ENCODE measurements at regions not wholly inside any gene's neighbourhood (a gene's known extent, or its start where the extent isn't known, plus 50 kb on each side); places are given as distances from the start of the nearest gene placed in this dataset.

DNA sequence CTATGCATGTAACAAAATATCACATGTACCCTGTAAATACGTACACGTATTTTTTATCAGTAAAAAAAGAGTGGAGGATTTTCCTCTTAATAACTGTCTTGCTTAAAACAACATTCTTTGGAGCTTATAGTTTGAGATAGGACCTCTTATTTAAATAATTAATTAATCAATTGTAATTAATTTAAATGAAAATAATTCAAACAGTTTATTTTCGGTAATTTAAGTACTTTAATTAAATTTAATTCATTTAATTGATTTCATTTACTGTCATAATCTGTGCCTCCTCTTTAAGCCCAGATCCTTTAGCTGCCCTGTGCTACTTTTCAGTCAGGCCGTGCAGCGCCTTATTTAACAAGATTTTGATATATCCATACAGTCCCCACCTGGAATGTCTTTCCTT lies 427.0 kb downstream of the HLX start:
- DNase-seq (ENCODE audit: low read depth), result no peak

DNA sequence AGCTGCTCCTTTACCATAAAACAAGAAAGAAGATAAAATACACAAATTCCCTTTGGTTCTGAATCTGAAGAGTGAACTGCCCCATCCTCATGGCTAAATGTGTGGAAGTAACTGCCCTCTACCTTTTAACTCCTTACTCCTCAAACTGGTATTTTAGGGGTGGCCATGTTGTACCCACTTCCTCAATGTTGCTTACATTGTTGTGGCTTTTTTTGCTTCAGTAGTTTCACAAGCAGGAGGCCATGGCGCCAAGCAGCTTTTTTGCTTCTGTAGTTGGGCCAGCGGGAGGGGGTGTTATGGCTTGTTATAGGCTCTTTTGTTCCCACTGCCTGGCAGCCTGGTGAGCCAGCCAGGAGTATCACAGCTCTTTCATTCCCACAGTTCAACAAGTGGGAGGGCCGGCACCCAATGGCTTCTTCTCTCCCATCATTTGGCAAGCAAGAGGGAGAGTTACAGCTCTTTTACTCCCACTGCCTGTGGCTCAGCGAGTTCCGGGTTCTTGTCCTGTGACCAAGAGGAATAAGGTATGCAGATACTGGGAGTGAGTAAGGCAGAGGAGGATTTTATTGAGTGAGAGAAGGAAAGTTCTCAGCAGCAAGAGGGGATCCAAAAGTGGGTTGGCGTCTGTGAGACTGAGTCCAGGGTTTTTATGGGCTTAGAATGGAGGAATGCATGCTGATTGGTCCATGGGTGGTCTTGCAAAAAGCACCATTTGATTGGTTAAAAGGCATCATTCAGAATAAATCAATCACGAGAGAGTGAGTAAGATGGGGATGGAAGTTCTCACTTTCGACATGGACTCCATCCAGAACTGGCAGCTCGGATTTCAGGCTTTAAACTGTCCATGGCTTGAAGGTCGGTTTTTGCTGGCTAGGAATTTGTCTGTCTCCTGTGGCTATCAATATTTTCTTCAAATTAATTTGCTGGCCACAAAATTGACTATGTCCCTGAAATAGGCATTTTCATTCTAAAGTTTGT lies 429.6 kb downstream of the HLX start:
- no peak for DNase-seq (ENCODE audit: low read depth)

DNA sequence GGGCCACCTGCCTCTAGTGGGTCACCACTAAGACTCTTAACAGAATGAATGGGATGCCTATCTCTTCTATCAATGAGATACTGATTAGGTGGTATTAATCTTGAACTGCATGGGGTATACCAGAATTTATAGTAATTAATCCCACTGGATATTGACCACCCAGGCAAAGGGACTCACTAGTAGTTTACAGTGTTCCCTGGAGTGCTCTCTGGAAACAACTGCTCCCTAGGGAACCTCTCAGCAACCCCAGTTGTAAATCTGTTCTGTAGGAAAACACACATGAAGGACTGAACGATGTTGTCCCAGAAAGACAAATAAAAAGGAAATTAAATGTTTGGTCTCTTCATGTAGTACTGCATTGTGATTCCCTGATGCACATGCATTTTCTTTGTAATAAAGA lies 430.5 kb downstream of the HLX start:
- no peak for DNase-seq (ENCODE audit: low read depth)

DNA sequence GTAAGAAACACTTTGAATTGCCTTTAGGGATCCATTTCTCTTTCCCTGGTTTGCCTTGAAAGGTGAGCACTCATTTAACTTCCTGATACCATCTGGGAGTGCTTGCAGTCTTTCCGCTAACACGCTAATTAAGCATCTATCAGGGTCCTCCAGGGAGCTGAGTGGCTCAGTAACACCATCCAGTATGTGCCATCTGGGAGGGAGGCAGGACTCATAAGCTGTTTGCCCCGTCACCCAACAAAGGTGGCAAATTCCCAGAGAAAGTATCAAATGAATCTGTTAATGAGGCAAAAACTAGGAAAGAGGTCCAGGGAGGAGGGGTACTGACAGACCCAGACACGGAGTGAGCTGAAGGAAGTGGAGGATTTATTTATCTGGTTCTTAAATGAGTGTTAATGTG lies 430.9 kb downstream of the HLX start:
- no peak for DNase-seq (ENCODE audit: low read depth)

DNA sequence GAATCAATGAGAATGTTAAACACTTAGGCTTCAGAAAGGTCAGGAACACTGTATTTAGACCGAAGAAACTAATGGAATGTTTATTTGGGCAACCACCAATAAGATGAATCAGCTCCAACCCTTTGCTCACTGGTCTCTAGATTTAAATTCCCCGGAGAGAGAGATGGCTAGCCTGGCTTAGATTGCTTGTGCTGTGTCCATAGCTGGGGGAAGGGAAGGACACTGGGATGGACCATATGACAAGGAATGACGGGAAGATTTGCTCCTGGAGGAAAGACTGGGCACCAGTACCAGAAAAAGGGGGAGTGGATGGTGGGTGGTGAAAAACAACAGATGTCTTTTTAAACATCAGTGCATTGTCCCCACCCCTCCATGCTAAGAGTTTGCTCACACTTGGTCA lies 426.6 kb downstream of the DUSP10 start:
- peak; percentile 88 for DNase-seq (ENCODE audit: low read depth)

DNA sequence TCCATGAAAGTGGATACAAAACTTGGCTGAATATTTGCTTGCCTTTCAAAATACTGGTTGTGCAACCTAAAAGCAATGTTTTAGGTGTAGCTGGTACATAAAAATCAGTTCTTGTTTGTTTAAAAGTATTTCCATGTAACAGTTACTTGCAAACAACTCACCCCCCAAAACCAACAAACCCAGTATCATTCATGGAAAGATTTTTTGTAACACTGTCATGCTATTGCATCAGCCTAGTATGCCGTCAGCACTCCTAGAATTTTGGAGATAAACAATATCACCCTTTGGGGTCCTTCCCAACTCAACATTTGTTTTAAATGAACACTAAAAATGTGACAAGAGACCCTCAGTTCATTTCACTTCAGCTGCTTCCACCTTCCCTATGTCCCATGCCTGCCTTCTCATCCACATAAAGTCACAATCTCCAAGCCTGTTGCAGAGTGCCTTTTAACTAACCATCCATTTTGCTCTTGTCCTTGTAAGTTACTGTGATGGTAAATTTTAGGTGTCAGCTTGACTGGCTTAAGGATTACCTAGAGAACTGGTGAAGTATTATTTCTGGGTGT lies 425.3 kb downstream of the DUSP10 start:
- peak; percentile 82 for DNase-seq (ENCODE audit: low read depth)

DNA sequence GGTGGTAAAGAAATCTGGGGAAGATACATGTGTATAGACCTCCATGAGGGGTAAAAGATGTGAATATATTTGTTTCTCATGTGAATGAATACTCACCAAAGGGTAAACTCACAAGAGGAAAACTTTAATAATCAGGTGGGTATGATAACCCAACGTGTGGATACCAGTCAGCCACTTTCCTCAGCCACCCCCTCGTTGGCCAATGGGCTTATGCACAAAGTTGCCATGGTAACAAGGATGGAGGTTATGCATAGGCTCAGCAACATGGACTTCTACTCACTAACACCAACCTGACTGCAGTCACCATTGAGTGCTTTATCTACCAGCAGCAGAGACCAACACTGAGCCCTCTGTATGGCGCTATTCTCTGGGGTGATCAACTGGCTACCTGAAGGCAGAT lies 424.4 kb downstream of the DUSP10 start:
- DNase-seq (ENCODE audit: low read depth), result no peak

DNA sequence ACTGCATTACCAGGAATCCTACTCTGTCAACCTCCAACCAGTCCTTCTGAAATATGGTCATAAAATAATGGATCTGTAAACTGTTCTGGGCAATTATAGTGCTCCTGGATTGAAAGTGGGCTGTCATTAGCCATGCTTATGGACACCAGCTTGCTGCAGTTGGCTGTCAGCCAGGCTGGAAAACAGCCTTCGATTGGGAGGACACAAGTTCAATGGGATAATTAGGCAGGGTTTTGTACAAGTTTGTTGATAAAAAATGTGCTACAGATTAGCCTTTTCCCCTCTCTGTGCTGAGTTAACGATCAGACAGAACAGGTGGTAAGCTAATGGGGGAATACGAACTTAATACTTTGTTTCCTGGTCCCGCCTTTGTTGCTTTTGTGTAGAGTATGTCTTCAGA lies 413.9 kb downstream of the DUSP10 start:
- DNase-seq (ENCODE audit: low read depth), result no peak

DNA sequence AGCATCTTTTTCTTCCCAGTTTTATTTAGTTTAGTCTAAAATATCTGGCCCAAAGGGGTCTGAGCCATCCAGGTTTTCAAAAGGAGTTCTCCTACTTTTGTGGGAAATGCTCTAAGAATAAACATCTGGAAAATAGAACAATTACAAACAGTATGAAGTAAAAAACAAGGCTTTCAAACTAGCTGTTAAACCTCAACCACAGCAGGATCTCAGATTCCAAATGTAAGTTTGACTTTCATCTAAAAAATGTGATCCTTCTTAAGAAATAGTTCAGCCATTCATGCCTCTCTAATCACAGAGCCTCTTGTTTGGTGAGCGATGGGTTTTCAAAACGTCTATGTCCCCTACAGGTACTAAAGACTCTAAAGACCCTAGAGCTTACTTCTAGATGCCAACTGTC lies 413.5 kb downstream of the DUSP10 start:
- DNase-seq (ENCODE audit: low read depth), result no peak

DNA sequence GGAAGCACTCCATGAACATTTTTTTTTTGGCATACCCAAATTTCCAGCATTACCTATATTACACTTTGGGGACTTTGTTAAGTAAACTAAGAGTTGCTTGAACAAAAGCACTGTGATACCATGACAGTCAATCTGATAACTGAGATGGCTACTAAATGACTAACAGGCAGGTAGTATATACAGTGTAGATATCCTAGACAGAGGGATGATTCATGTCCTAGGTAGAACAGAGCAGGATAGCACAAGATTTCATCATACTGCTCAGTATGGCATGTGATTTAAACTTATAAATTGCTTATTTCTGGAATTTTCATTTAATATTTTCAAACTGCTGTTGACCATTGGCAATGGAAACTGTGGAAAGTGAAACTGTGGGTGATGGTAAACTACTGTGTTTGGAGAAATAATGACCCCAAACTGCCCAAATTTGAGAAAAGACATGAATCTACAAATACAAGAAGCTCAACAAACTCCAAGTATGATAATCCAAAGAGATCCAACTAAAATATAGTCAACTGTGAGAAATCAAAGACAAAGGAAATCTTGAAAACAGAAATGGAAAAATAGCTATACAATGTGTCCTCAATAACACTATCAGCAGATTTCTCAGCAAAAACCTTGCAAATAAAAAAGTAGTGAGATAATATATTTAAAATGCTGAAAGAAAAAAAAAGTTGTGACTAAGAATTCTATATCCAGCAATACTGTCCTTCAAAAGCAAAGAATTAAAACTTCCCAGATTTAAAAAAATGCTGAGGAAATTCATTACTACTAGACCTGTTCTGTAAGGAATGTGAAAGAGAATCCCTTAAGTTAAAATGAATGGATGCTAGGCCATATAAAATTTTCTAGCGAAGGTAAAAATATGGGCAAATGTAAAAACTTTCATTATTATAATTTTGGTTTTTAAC lies 410.4 kb downstream of the DUSP10 start:
- DNase-seq (ENCODE audit: low read depth), result no peak

DNA sequence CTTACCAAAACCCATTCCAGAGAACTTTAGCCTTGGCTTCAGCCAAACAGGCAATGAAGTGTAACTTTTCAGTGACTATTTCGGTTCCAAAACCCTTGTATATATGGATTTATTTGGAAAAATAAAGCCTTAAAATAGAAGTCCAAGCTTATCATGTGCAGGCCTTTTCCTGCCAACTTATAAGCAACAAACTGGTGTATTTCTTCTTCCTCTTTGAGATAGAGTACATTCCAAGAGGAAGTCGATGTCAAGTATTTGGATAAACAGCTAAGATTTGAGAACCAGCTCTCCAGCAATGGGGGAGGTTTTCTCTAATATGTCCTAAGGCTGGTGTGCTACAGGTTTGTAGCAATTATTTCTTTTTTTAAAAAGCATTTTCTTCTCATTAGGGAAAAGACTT lies 407.8 kb downstream of the DUSP10 start:
- DNase-seq (ENCODE audit: low read depth), result no peak

DNA sequence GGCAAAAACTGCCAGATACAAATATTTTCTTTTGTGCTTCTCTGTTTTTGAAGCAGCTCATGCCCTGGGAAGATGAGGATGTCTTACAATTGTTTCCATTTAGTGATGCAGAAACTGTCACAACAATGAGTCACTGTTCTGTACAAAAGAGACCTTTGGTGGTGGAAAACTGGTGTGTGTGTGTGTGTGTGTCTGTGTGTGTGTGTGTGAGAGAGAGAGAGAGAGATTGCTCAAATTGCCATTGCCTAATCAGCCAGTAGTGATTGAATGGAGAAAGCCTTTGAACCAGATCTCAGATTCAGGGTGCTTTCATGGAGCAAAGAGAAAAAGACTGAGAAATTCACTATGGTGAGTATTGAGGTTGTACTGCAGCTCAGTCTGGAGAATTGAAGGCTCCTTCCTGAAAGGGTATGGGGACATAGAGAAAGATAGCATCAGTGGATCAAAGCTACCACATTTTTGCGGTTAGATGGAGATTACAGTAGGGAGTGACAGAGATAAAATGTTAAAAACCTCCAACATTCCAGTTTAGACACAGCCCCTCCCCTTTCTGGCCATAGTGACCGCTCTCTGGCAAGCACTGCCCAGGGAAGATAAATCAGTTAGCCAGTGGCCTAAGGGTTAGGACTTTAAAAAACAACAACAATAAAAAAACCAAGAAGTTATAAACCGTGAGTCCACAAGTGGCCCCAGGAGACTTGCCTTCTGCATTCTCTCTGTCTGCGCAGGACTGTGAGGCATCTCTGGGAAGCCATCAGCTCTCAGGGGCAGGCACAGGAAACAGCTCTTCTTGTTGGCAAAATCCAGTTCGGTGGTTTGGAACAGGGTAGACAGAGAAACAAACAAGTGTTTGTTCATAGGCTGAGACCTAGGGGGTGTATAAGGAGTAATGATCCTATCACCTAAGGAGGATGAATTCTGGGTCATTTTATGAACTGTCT lies 406.5 kb downstream of the DUSP10 start:
- peak; percentile 54 for DNase-seq (ENCODE audit: low read depth)

DNA sequence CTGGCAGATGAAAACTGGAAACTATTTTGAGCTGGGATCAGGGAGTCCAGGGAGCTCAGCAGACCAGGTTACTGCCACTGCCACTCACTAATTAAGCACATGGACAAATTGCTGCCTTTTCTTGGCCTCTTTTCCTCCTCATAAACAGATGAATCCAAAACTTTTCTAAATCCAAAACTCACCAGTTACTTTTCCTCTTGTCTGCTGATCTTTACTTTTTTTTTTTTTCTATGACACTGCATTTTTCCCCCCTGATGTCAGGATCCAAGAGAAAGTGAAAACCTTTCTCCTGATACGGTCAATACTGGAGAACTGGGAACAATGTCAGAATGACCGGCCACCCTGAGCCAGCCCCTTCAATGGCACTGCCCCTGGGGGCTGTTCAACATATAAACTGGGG lies 405.8 kb downstream of the DUSP10 start:
- DNase-seq (ENCODE audit: low read depth), result no peak

DNA sequence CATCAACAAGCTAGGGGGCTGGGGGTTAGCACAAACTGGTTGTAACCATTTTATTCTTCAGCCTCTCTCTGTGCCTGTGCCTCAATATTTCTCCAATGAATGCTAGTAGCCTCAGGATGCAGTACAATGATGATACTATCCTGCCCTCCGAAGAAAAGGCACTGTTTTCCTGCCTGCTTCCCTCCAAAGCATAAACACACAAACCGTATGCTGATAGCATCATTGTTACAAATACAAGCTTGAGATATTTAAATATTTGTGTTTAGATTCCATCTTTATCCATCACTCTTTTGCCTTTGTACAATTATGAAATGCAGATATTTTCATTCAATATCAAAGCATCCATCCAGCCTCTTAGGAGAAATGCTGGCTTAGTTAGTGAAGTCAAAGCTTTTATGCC lies 404.8 kb downstream of the DUSP10 start:
- no peak for DNase-seq (ENCODE audit: low read depth)

DNA sequence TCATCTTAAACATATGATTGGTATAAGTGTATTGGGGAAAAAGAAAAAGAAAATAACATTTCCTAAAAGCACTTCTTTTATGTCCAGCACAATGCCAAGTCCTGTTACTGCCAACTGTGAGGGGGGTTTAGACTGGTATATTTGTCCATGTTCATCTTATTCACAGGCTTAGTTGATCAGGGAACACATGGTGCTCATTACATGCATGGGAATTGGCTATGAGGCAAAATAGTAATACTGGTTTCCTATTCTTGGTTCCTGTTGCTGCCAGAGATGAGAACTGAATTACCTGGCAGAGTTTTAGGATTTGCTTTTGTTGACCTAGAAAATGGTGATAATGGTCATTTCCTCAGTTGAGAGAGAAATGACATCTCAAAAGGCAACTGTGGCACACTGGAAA lies 398.8 kb downstream of the DUSP10 start:
- DNase-seq (ENCODE audit: low read depth), result no peak

DNA sequence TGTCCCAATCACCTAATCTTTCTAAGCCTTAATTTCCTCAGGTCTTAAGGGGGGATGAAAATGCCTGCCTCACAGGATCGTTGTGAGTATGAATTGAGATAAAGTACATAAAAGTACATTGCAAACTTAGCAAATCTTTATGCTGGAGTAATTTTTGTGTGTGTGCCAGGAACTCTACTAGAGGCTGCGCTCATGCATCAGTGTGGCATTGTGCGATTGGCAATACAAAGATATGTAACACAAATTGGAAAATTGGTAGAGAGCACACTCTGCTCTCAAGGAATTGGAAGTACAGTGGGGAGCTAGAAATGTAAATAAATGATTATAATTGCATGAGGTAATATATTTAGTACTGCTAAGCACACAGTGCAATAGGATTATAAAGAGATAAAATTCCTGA lies 398.3 kb downstream of the DUSP10 start:
- DNase-seq (ENCODE audit: low read depth), result no peak

DNA sequence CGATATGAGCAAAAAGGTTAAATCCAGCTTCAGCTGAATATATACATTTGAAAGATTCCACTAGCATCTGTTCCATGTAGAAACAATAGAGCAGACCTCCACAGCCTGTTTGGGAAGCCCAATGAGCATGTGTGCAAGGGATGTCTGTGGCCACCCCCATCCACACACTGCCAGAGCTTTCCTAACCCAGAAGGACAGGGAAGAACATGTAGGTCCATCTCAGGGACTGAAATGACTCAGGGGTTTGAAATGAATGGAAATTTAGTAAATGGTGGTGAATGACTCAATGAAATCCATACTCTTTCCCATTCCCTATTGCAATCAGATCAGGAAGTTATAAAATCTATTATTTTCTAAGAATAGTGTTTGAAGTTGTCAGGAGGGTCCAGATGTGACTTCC lies 397.2 kb downstream of the DUSP10 start:
- no peak for DNase-seq (ENCODE audit: low read depth)

DNA sequence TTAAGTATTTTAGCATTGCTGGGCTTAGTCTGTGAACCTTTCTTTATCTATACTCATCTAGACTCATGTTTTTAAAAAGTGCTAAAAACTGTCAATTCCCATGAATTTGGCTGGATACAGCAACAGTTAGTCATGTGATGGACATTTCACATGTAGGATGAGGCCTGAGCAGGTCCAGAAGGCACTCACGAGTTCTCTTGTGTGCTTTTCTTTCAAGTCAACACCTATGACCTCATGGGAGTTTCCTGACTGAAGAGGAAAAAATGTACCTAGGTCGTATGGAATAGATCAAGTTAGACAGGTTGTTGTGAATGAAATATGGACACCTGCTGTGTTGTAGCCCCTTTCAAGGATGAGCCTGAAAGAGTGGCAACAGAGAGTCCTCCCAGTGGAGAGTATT lies 394.2 kb downstream of the DUSP10 start:
- no peak for DNase-seq (ENCODE audit: low read depth)

DNA sequence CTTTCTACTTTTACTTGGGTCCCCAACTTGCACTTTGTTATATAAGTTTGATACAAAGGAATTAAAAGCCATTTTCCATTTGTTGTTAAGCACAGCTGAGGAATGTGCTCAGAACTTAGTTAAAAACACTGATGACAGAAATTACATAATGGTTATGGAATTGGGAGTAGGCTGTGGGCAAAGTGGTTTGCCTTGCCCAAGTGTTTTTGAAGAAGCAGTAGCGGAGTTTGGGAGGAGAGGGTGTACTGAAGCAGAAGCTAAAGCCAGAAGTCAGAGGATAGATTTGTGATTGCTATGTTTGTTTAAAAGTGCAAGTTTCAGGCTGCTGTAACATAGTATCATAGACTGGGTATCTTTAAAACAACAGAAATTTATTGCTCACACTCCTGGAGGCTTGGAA lies 391.8 kb downstream of the DUSP10 start:
- DNase-seq (ENCODE audit: low read depth), result no peak

DNA sequence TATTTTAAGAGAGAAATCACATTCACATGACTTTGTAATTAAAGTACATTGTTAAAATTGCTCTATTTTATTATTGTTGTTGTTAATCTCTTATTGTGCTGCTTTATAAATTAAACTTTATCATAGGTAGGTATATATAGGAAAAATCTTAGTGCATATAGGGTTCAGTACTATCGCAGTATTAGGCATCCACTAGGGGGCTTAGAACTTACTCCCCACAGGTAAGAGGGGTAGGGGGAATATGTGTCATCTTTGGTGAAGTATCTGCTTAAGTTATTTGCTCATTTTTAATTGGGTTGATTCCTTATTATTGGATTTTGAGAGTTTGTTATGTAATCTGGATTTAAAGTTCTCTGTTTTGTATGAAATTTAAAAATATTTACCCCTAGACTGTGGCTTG lies 385.2 kb downstream of the DUSP10 start:
- no peak for DNase-seq (ENCODE audit: low read depth)

DNA sequence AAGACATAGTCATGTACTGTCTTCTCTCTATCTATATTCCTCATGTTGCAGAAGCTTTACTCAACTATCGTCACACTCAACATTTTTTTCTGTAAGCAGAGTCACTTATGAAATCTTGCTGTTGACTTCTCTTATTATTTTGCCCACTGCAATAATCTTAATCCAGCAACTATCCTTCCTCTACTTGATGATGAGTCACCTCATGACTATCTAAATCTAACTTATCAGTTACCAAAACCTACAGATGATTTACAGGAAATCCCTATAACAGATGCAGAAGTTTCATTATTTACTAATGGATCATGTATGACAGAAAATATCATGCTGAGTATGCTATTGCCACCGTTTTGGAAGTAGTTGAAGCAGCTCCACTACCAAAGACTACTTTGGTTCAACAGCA lies 378.9 kb downstream of the DUSP10 start:
- no peak for DNase-seq (ENCODE audit: low read depth)

Measured in fibroblast of the conjunctiva (primary cell).